ENCODE measurements at regions not wholly inside any gene's neighbourhood (a gene's known extent, or its start where the extent isn't known, plus 50 kb on each side); places are given as distances from the start of the nearest gene placed in this dataset.
"Not testable (repeated sequence)": the region's sequence is repeated elsewhere in the genome, so short reads cannot be mapped to it uniquely, and the experiment has no call there.

GRCh38 chr10:121138918-121139317 is 287.8 kb downstream of the WDR11 start:
- no peaks in the 10 kb centered on the region for H4K20me1 ChIP-seq (ENCODE audit: control insufficient read depth, insufficient read depth, low read length, poor library complexity, severe bottlenecking)
- peaks cover 0 to 11% (median 5%) of the 10 kb centered on the region in 3 donors for H3K9me3 ChIP-seq (ENCODE audit: control extremely low read depth in 1 of 3, control insufficient read depth in 2 of 3, insufficient read depth in 1 of 3, low read length in 2 of 3)
- H3K79me2 ChIP-seq (ENCODE audit: control insufficient read depth, insufficient read depth, low read length), result no peaks in the 10 kb centered on the region
- H3K4me2 ChIP-seq (replicated peaks; ENCODE audit: low read depth, low read length, poor library complexity, severe bottlenecking), result no peak overlapping the region
- WGBS (ENCODE audit: insufficient coverage), result no CpG with 5 or more reads among the region's 4 CpGs
- Mint-ChIP-seq H3K27ac (no peak overlapping the region), H3K27me3 (peaks cover 4% of the 10 kb centered on the region), H3K4me3 (no peak overlapping the region), H3K9me3 (ENCODE audit: insufficient read depth) (peaks cover 9% of the 10 kb centered on the region), H3K4me1 (no peaks in the 10 kb centered on the region)
- ATAC-seq (ENCODE audit: low read depth) (no peak), DNase-seq (no peak)
- no peak overlapping the region for H2AFZ ChIP-seq (ENCODE audit: insufficient read depth, low read depth, low read length, poor library complexity, severe bottlenecking)
- no peaks in the 10 kb centered on the region for H3K36me3 ChIP-seq (replicated peaks in 1 of 2; ENCODE audit: control extremely low read depth in 1 of 2, control insufficient read depth in 1 of 2, extremely low read depth in 1 of 2, insufficient read depth in 2 of 2, low read length in 1 of 2)
- no peak overlapping the region for H3K27ac ChIP-seq (ENCODE audit: low read length in 2 of 2)
- intact Hi-C loops (cut with micrococcal nuclease), result no loop called here
- no peak overlapping the region for H3K4me3 ChIP-seq (ENCODE audit: control extremely low read depth in 1 of 5, extremely low read depth in 1 of 5, insufficient read depth in 1 of 5, low read depth in 2 of 5, low read length in 4 of 5)
- H3K27me3 ChIP-seq (replicated peaks in 1 of 4; ENCODE audit: control extremely low read depth in 1 of 4, control insufficient read depth in 3 of 4, insufficient read depth in 4 of 4, low read length in 3 of 4), result no peaks in the 10 kb centered on the region
- H3K9ac ChIP-seq (ENCODE audit: low read length), result no peak overlapping the region
- POLR2A ChIA-PET, result no interaction called here
- TF ChIP-seq CTCF (IDR thresholded peaks at IDR 0.05) (no peak), EZH2 (IDR thresholded peaks at IDR 0.05; ENCODE audit: borderline replicate concordance, insufficient read depth, low read depth, low read length, poor library complexity, severe bottlenecking) (no peak)
- CTCF ChIA-PET, result no interaction called here
- no peaks in the 10 kb centered on the region for H3K4me1 ChIP-seq (ENCODE audit: control insufficient read depth in 2 of 2, insufficient read depth in 2 of 2, low read length in 2 of 2)

GRCh38 chr10:121145802-121146395 is 294.7 kb downstream of the WDR11 start:
- POLR2A ChIA-PET; H3K27me3 Mint-ChIP-seq; H3K4me3 ChIP-seq (ENCODE audit: control extremely low read depth in 1 of 5, extremely low read depth in 1 of 5, insufficient read depth in 1 of 5, low read depth in 2 of 5, low read length in 4 of 5); H3K4me2 ChIP-seq (replicated peaks; ENCODE audit: low read depth, low read length, poor library complexity, severe bottlenecking); DNase-seq; H3K4me1 ChIP-seq (ENCODE audit: control insufficient read depth in 2 of 2, insufficient read depth in 2 of 2, low read length in 2 of 2); H3K79me2 ChIP-seq (ENCODE audit: control insufficient read depth, insufficient read depth, low read length); H3K4me3 Mint-ChIP-seq; CTCF ChIA-PET; H2AFZ ChIP-seq (ENCODE audit: insufficient read depth, low read depth, low read length, poor library complexity, severe bottlenecking); H3K4me1 Mint-ChIP-seq; H3K9ac ChIP-seq (ENCODE audit: low read length); intact Hi-C loops (cut with micrococcal nuclease); H3K27ac ChIP-seq (ENCODE audit: low read length in 2 of 2); H3K27me3 ChIP-seq (replicated peaks in 1 of 4; ENCODE audit: control extremely low read depth in 1 of 4, control insufficient read depth in 3 of 4, insufficient read depth in 4 of 4, low read length in 3 of 4); H3K27ac Mint-ChIP-seq; H4K20me1 ChIP-seq (ENCODE audit: control insufficient read depth, insufficient read depth, low read length, poor library complexity, severe bottlenecking); H3K36me3 ChIP-seq (replicated peaks in 1 of 2; ENCODE audit: control extremely low read depth in 1 of 2, control insufficient read depth in 1 of 2, extremely low read depth in 1 of 2, insufficient read depth in 2 of 2, low read length in 1 of 2); ATAC-seq (ENCODE audit: low read depth); H3K9me3 Mint-ChIP-seq (ENCODE audit: insufficient read depth): not testable (repeated sequence)
- H3K9me3 ChIP-seq (ENCODE audit: control extremely low read depth in 1 of 3, control insufficient read depth in 2 of 3, insufficient read depth in 1 of 3, low read length in 2 of 3), result peaks cover 0 to 11% (median 6%) of the 10 kb centered on the region in 3 donors
- no CpG with 5 or more reads among the region's 2 CpGs for WGBS (ENCODE audit: insufficient coverage)

All from B cell (primary cell).